H1 (cell line): ENCODE measurements at regions not wholly inside any gene's neighbourhood (a gene's known extent, or its start where the extent isn't known, plus 50 kb on each side); places are given as distances from the start of the nearest gene placed in this dataset.

ENCODE experiments used
- CTCF ChIA-PET: fragments of 300-600 bp; sonication (Branson Sonifier 250); formaldehyde crosslinking; loops from one replicate; lab custom pipeline; 2021; ENCODE audit not compliant: partially characterized antibody; lab: Charles Lee
- POLR2A ChIA-PET: fragments of 300-600 bp; sonication (Branson Sonifier 250); formaldehyde crosslinking; loops from one replicate; lab custom pipeline; 2021; ENCODE audit warnings: inconsistent platforms; ENCODE audit not compliant: partially characterized antibody; lab: Charles Lee
- DNase-seq, 2 experiments: peaks; one replicate each; pipeline versions ENCODE4 v3.0.0 to v3.0.0-alpha.2; 2010 to 2022; ENCODE audit warnings: low spot score in 2 of 2, low read depth in 1 of 2, mixed read lengths in 1 of 2
- FAIRE-seq: peaks from 2 replicates; lab custom pipeline; 2011; peaks lifted over from hg19 to GRCh38; lab: Jason Lieb, UNC
- H2AFZ ChIP-seq: 2 replicates; pipeline ENCODE4 v1.8.1; 2012; ENCODE audit warnings: low read length, inconsistent platforms
- H2AK5ac ChIP-seq: 2 replicates; pipeline ENCODE4 v1.6.1; 2013; ENCODE audit warnings: low read depth, low read length
- H2BK120ac ChIP-seq: replicated peaks from 2 replicates; pipeline ENCODE3; 2013; ENCODE audit warnings: low read depth, low read length, inconsistent platforms
- H2BK12ac ChIP-seq: 2 replicates; pipeline ENCODE4 v1.6.1; 2013; ENCODE audit warnings: low read depth, low read length
- H2BK15ac ChIP-seq: 2 replicates; pipeline ENCODE4 v1.6.1; 2013; ENCODE audit warnings: low read length
- H2BK20ac ChIP-seq: 2 replicates; pipeline ENCODE4 v1.6.1; 2013; ENCODE audit warnings: low read length
- H2BK5ac ChIP-seq: 2 replicates; pipeline ENCODE4 v1.6.1; 2013; ENCODE audit warnings: low read depth, low read length
- H3K14ac ChIP-seq: 2 replicates; pipeline ENCODE4 v1.6.1; 2013; ENCODE audit warnings: inconsistent platforms; ENCODE audit not compliant: insufficient read length
- H3K18ac ChIP-seq: 2 replicates; pipeline ENCODE4 v1.6.1; 2013; ENCODE audit warnings: low read length; ENCODE audit errors: extremely low read depth
- H3K23ac ChIP-seq: 2 replicates; pipeline ENCODE4 v1.6.1; 2013; ENCODE audit warnings: inconsistent platforms; ENCODE audit not compliant: insufficient read length
- H3K23me2 ChIP-seq: 2 replicates; pipeline ENCODE4 v1.6.1; 2013; ENCODE audit warnings: low read depth, low read length
- H3K27ac ChIP-seq: 2 replicates; pipeline ENCODE4 v1.6.1; 2011; ENCODE audit warnings: low read depth, low read length, inconsistent platforms
- H3K27me3 ChIP-seq, 4 experiments: replicated peaks in 1 of 4; 1 replicate in 1 of 4; 2 replicates in 3 of 4; pipeline versions ENCODE4 v1.6.1 to v1.8.1; 2011 to 2013; ENCODE audit warnings: low read length in 3 of 4, mild to moderate bottlenecking in 3 of 4, inconsistent platforms in 2 of 4, mixed read lengths in 2 of 4, moderate library complexity in 1 of 4; ENCODE audit not compliant: control insufficient read depth in 3 of 4, insufficient read depth in 3 of 4; ENCODE audit errors: extremely low read depth in 1 of 4
- H3K36me3 ChIP-seq, 4 experiments: 2 replicates each; pipeline versions ENCODE4 v1.6.1 to v1.8.1; 2011 to 2013; ENCODE audit warnings: mild to moderate bottlenecking in 4 of 4, low read length in 3 of 4, moderate library complexity in 2 of 4, control low read depth in 1 of 4, inconsistent platforms in 1 of 4; ENCODE audit not compliant: insufficient read depth in 4 of 4, control insufficient read depth in 2 of 4
- H3K4ac ChIP-seq: replicated peaks from 2 replicates; pipeline ENCODE3; 2013; ENCODE audit warnings: low read length, low read depth, mixed read lengths, inconsistent platforms; ENCODE audit not compliant: insufficient read length
- H3K4me1 ChIP-seq, 4 experiments: replicated peaks in 1 of 4; 1 replicate in 1 of 4; 2 replicates in 3 of 4; pipeline versions ENCODE4 v1.6.1 to v1.8.1; 2011 to 2013; ENCODE audit warnings: low read length in 3 of 4, inconsistent platforms in 2 of 4, mixed read lengths in 1 of 4; ENCODE audit not compliant: insufficient read depth in 4 of 4, control insufficient read depth in 3 of 4
- H3K4me2 ChIP-seq, 2 experiments: 2 replicates each; pipeline versions ENCODE4 v1.6.1 to v1.8.1; 2011 to 2013; ENCODE audit warnings: low read depth in 2 of 2, low read length in 2 of 2, control low read depth in 1 of 2, inconsistent platforms in 1 of 2, mild to moderate bottlenecking in 1 of 2; ENCODE audit not compliant: insufficient read depth in 1 of 2
- H3K4me3 ChIP-seq, 4 experiments: fragments of 200-600, 300-600 bp in 1 of 4; sonication (generic), shearing (Covaris generic), sonication (Bioruptor Twin) in 1 of 4; 2 replicates each; pipeline versions ENCODE4 v1.5.1 to v1.8.1; 2011 to 2016; ENCODE audit warnings: low read length in 4 of 4, low read depth in 3 of 4, control low read depth in 2 of 4, inconsistent platforms in 2 of 4, mild to moderate bottlenecking in 2 of 4, mixed read lengths in 1 of 4, moderate library complexity in 1 of 4; ENCODE audit not compliant: insufficient read depth in 2 of 4; ENCODE audit errors: extremely low read depth in 1 of 4
- H3K56ac ChIP-seq: replicated peaks from 2 replicates; pipeline ENCODE3; 2013; ENCODE audit warnings: low read depth, mild to moderate bottlenecking, mixed read lengths, low read length, inconsistent platforms; ENCODE audit not compliant: insufficient read length
- H3K79me1 ChIP-seq: 2 replicates; pipeline ENCODE4 v1.6.1; 2013; ENCODE audit warnings: low read depth, low read length, control low read depth
- H3K79me2 ChIP-seq, 2 experiments: 2 replicates each; pipeline versions ENCODE4 v1.6.1 to v1.8.1; 2012 to 2013; ENCODE audit warnings: low read length in 2 of 2, mild to moderate bottlenecking in 2 of 2, inconsistent platforms in 1 of 2; ENCODE audit not compliant: insufficient read depth in 2 of 2, control insufficient read depth in 1 of 2
- H3K9ac ChIP-seq, 4 experiments: replicated peaks in 1 of 4; 1 replicate in 1 of 4; 2 replicates in 3 of 4; pipeline versions ENCODE4 v1.6.1 to v1.8.1; 2011 to 2013; ENCODE audit warnings: low read depth in 3 of 4, low read length in 3 of 4, control low read depth in 2 of 4, mild to moderate bottlenecking in 2 of 4, moderate library complexity in 2 of 4, inconsistent platforms in 1 of 4; ENCODE audit errors: extremely low read depth in 1 of 4
- H3K9me3 ChIP-seq, 2 experiments: 2 replicates each; pipeline versions ENCODE4 v1.6.1 to v1.8.1; 2012 to 2013; ENCODE audit warnings: mild to moderate bottlenecking in 2 of 2, moderate library complexity in 2 of 2, control low read depth in 1 of 2, inconsistent platforms in 1 of 2, low read depth in 1 of 2, low read length in 1 of 2, mixed read lengths in 1 of 2; ENCODE audit not compliant: insufficient read depth in 2 of 2
- H4K20me1 ChIP-seq, 2 experiments: replicated peaks in 1 of 2; 2 replicates each; pipeline versions ENCODE3 to v1.8.1; 2011 to 2013; ENCODE audit warnings: inconsistent platforms in 2 of 2, low read length in 2 of 2, mild to moderate bottlenecking in 1 of 2; ENCODE audit not compliant: insufficient read depth in 2 of 2, control insufficient read depth in 1 of 2
- H4K5ac ChIP-seq: 2 replicates; pipeline ENCODE4 v1.6.1; 2013; ENCODE audit warnings: low read length, low read depth, mixed read lengths, inconsistent platforms; ENCODE audit not compliant: insufficient read length
- H4K8ac ChIP-seq: 2 replicates; pipeline ENCODE4 v1.8.0; 2013; ENCODE audit warnings: mild to moderate bottlenecking, moderate library complexity, low read length, inconsistent platforms; ENCODE audit not compliant: insufficient read depth; ENCODE audit errors: extremely low read depth
- H4K91ac ChIP-seq: replicated peaks from 2 replicates; pipeline ENCODE3; 2013; ENCODE audit warnings: low read length, mixed read lengths, inconsistent platforms; ENCODE audit not compliant: insufficient read length
- BRCA1 ChIP-seq: IDR thresholded peaks from 2 replicates; pipeline ENCODE4 v1.6.1; 2012; ENCODE audit warnings: low read depth, low read length, improper control_type of control experiment
- CBX8 ChIP-seq: fragments of 300-800, 300-1000 bp; sonication (generic); IDR thresholded peaks from 2 replicates; pipeline ENCODE4 v1.7.1; 2016; ENCODE audit warnings: low read depth, low read length, borderline replicate concordance
- E2F6 ChIP-seq: IDR thresholded peaks from 2 replicates; pipeline ENCODE4 v1.6.1; 2012; ENCODE audit warnings: inconsistent platforms
- GABPA ChIP-seq: IDR thresholded peaks from 2 replicates; pipeline ENCODE4 v1.6.1; 2011; ENCODE audit warnings: mild to moderate bottlenecking, low read length, moderate library complexity, borderline replicate concordance; ENCODE audit not compliant: insufficient read depth
- GTF2F1 ChIP-seq: IDR thresholded peaks from 2 replicates; pipeline ENCODE4 v1.6.1; 2012; ENCODE audit warnings: low read depth, low read length, improper control_type of control experiment, borderline replicate concordance
- JUND ChIP-seq: IDR thresholded peaks from 2 replicates; pipeline ENCODE4 v1.6.1; 2011; ENCODE audit warnings: mild to moderate bottlenecking, improper control_type of control experiment, low read length
- MAFK ChIP-seq: IDR thresholded peaks from 2 replicates; pipeline ENCODE4 v1.6.1; 2012; ENCODE audit warnings: low read depth, mild to moderate bottlenecking, improper control_type of control experiment, low read length
- RFX5 ChIP-seq: IDR thresholded peaks from 2 replicates; pipeline ENCODE4 v1.6.1; 2011; ENCODE audit warnings: low read depth, low read length, improper control_type of control experiment, borderline replicate concordance
- RXRA ChIP-seq: IDR thresholded peaks from 2 replicates; pipeline ENCODE4 v1.6.1; 2011; ENCODE audit warnings: low read depth, mild to moderate bottlenecking, low read length, moderate library complexity; ENCODE audit not compliant: insufficient read depth
- SIN3A ChIP-seq, 2 experiments: IDR thresholded peaks in 1 of 2; conservative IDR thresholded peaks in 1 of 2; 2 replicates each; pipeline ENCODE4 v1.6.1; 2011 to 2012; ENCODE audit warnings: low read length in 2 of 2, improper control_type of control experiment in 1 of 2, low read depth in 1 of 2, mild to moderate bottlenecking in 1 of 2
- SIRT6 ChIP-seq: IDR thresholded peaks from one replicate; pipeline ENCODE4 v1.7.1; 2012; ENCODE audit warnings: low read length, inconsistent platforms
- TBP ChIP-seq: IDR thresholded peaks from 2 replicates; pipeline ENCODE4 v1.6.1; 2011; ENCODE audit warnings: low read depth, low read length, improper control_type of control experiment
- WGBS, 2 experiments: shearing (Covaris generic) in 1 of 2; methylation state at CpG; one replicate each; pipeline versions ENCODE4 v1.1.6 to v1.1.7; 2013 to 2015; ENCODE audit warnings: low lambda C conversion rate in 2 of 2, mixed read lengths in 2 of 2, inconsistent platforms in 1 of 2, low coverage in 1 of 2, missing lambda C conversion rate in 1 of 2; ENCODE audit not compliant: insufficient replicate concordance in 2 of 2, insufficient coverage in 1 of 2, insufficient read length in 1 of 2; ENCODE audit errors: extremely low coverage in 1 of 2, missing lambda C conversion rate in 1 of 2; 5-methylcytosine and 5-hydroxymethylcytosine counted together

DNA sequence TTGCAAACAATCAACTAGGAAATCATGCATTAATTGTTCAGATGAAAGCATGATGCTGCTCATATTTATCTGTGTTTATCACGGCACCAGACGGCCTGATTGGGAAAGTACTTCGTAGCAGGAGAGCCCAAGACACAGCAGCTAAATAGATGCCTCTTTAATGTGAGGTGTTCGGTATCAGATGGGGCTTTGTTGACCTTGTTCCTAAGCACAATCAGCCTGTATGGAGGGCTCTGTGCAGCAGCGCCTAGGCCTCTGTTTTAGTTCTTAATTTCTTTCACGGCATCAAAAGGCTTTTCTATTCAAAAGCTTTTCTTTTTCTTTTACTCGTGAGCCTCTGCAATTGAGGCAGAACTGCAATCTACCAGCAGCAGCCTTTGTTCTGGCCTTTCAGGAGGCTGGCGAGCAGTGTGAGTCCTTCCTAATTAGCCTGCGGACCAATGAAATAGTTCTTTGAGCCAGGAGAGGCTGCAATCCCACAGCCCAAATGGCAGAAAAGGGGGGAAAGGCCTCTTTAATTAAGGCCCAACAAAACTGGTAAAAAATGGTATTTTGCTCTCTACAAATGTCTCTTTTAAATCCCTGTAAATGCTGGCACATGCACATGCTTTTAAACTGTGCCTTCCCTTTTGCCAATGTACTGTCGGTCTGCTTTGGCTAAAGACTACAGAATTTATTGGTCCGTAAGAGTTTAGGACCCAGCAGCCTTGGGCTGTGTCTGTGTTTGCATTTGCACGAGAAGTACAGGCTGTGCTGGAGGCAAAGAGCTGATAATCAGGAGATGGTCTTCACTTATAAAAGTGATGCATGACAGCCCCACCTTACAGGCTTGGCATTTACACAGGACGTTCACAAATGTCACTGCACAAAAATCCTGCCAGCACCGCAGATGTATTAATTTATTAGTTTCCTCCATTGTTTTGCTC is 159.6 kb downstream of the RND3 start:
- H3K23me2 ChIP-seq, result no peaks in the 10 kb centered on the region
- CTCF ChIA-PET, result no interaction called here
- no peak overlapping the region for H3K4ac ChIP-seq
- FAIRE-seq (no peak), DNase-seq (no peak)
- H3K27ac ChIP-seq, result no peak overlapping the region
- no peak overlapping the region for H4K5ac ChIP-seq
- H3K79me1 ChIP-seq, result no peaks in the 10 kb centered on the region
- H3K9me3 ChIP-seq, result no peaks in the 10 kb centered on the region; a peak in 1 of 4 replicates
- H4K8ac ChIP-seq, result no peak overlapping the region
- no peak overlapping the region for H3K4me2 ChIP-seq
- H4K20me1 ChIP-seq, result no peaks in the 10 kb centered on the region
- H3K23ac ChIP-seq, result no peak overlapping the region
- H2BK5ac ChIP-seq, result no peak overlapping the region
- H2BK20ac ChIP-seq, result no peak overlapping the region
- H3K9ac ChIP-seq, result no peak overlapping the region; a peak in 1 of 7 replicates
- peak overlapping the region; percentile 40; the same call in 1 of the 2 replicates for H3K18ac ChIP-seq
- H2AFZ ChIP-seq, result peak overlapping the region; percentile 99
- 79% methylated on average over 14 of the region's 14 CpGs; no CpG with 5 or more reads in 1 of the 2 experiments for WGBS, 2 experiments
- no peak overlapping the region for H2BK12ac ChIP-seq
- H3K27me3 ChIP-seq, result no peaks in the 10 kb centered on the region
- no peak overlapping the region for H3K14ac ChIP-seq
- no peak overlapping the region for H2AK5ac ChIP-seq
- H3K4me1 ChIP-seq, result peaks cover 0 to 2% (median 0%) of the 10 kb centered on the region in 4 experiments; a peak in 1 of 7 replicates
- no peak overlapping the region for H4K91ac ChIP-seq
- no peak overlapping the region for H3K56ac ChIP-seq
- H3K36me3 ChIP-seq, result no peaks in the 10 kb centered on the region
- POLR2A ChIA-PET, result no interaction called here
- H3K79me2 ChIP-seq, result no peaks in the 10 kb centered on the region
- H2BK15ac ChIP-seq, result no peak overlapping the region
- no peak overlapping the region for H3K4me3 ChIP-seq
- no peak overlapping the region for H2BK120ac ChIP-seq
- TF ChIP-seq SIN3A (conservative IDR thresholded peaks at IDR 0.05 in 1 of 2, IDR thresholded peaks at IDR 0.05 in 1 of 2; ENCODE audit: low read depth in 1 of 2, low read length in 2 of 2) (no peak), JUND (no peak), MAFK (no peak), RXRA (no peak), GTF2F1 (no peak), E2F6 (no peak), SIRT6 (no peak), CBX8 (no peak), TBP (no peak), GABPA (no peak), RFX5 (no peak), BRCA1 (no peak)
